HL-60/S4 treated with retinoic acid at 250 ng/mL for 4 days and 3 days (cell line): ENCODE measurements at regions not wholly inside any gene's neighbourhood (a gene's known extent, or its start where the extent isn't known, plus 50 kb on each side); places are given as distances from the start of the nearest gene placed in this dataset.
"Not testable (repeated sequence)": the region's sequence is repeated elsewhere in the genome, so short reads cannot be mapped to it uniquely, and the experiment has no call there.

Experiments
- in situ Hi-C: fragments of 300-500 bp; cut with MboI; formaldehyde crosslinking; loops from 2 replicates; pipeline ENCODE4 v1.7.0; 2022; ENCODE audit warnings: low sequenced_read_pairs

GRCh38 chr2:21908712-21909380 is 785.1 kb downstream of the TDRD15 start:
- in situ Hi-C loops, result not testable (repeated sequence)

GRCh38 chr2:21910832-21911507 is 787.2 kb downstream of the TDRD15 start:
- in situ Hi-C loops, result no loop called here

- in situ Hi-C loops, result no loop called here
Observed at GRCh38 chr2:21912405-21912804, 788.6 kb downstream of the TDRD15 start.

GRCh38 chr2:21915201-21915600 is 791.4 kb downstream of the TDRD15 start:
- in situ Hi-C loops, result no loop called here

GRCh38 chr2:21916934-21917522 is 793.3 kb downstream of the TDRD15 start:
- in situ Hi-C loops, result no loop called here

- in situ Hi-C loops, result no loop called here
Observed at GRCh38 chr2:21920721-21921120, 797.0 kb downstream of the TDRD15 start.

- in situ Hi-C loops, result no loop called here
Observed at GRCh38 chr2:21924640-21925285, 801.0 kb downstream of the TDRD15 start.

GRCh38 chr2:21928292-21928691 is 804.5 kb downstream of the TDRD15 start:
- in situ Hi-C loops, result no loop called here

- in situ Hi-C loops, result no loop called here
Observed at GRCh38 chr2:21930226-21930625, 806.5 kb downstream of the TDRD15 start.

- in situ Hi-C loops, result no loop called here
Observed at GRCh38 chr2:21939967-21940366, 816.2 kb downstream of the TDRD15 start.

- in situ Hi-C loops, result no loop called here
Observed at GRCh38 chr2:21944536-21944935, 820.8 kb downstream of the TDRD15 start.

- in situ Hi-C loops, result no loop called here
Observed at GRCh38 chr2:21945658-21946057, 821.9 kb downstream of the TDRD15 start.

- in situ Hi-C loops, result no loop called here
Observed at GRCh38 chr2:21947046-21947445, 823.3 kb downstream of the TDRD15 start.

- in situ Hi-C loops, result no loop called here
Observed at GRCh38 chr2:21966139-21966538, 842.4 kb downstream of the TDRD15 start.

- in situ Hi-C loops, result no loop called here
Observed at GRCh38 chr2:21970971-21971370, 847.2 kb downstream of the TDRD15 start.

- in situ Hi-C loops, result no loop called here
Observed at GRCh38 chr2:21972586-21972985, 848.8 kb downstream of the TDRD15 start.

- in situ Hi-C loops, result no loop called here
Observed at GRCh38 chr2:21981127-21981526, 857.4 kb downstream of the TDRD15 start.

- in situ Hi-C loops, result no loop called here
Observed at GRCh38 chr2:21993002-21993401, 869.2 kb downstream of the TDRD15 start.

GRCh38 chr2:21996339-21996738 is 872.6 kb downstream of the TDRD15 start:
- in situ Hi-C loops, result no loop called here

- in situ Hi-C loops, result no loop called here
Observed at GRCh38 chr2:21999522-21999921, 875.8 kb downstream of the TDRD15 start.

GRCh38 chr2:22002066-22002465 is 878.3 kb downstream of the TDRD15 start:
- in situ Hi-C loops, result no loop called here

GRCh38 chr2:22003270-22003669 is 879.5 kb downstream of the TDRD15 start:
- in situ Hi-C loops, result no loop called here
